Suprapubic skin (tissue), 4 donors: ENCODE measurements at regions not wholly inside any gene's neighbourhood (a gene's known extent, or its start where the extent isn't known, plus 50 kb on each side); places are given as distances from the start of the nearest gene placed in this dataset.
"Not testable (repeated sequence)": the region's sequence is repeated elsewhere in the genome, so short reads cannot be mapped to it uniquely, and the experiment has no call there.

Experiments
- CTCF ChIP-seq, 2 donors: fragments of 200-600 bp in 1 of 2; fragments of 450-650 bp in 1 of 2; sonication (generic) in 1 of 2; IDR thresholded peaks; one replicate each; pipeline ENCODE4 v1.5.1; 2016 to 2019; ENCODE audit warnings: antibody characterized with exemption in 2 of 2, mild to moderate bottlenecking in 1 of 2, moderate library complexity in 1 of 2
- EP300 ChIP-seq: sonication (generic); formaldehyde crosslinking; IDR thresholded peaks from one replicate; pipeline ENCODE4 v1.6.1; 2017; ENCODE audit warnings: antibody characterized with exemption
- POLR2AphosphoS5 ChIP-seq, 3 donors: sonication (generic); formaldehyde crosslinking; IDR thresholded peaks; one replicate each; pipeline ENCODE4 v1.6.1; 2017; ENCODE audit warnings: antibody characterized with exemption in 3 of 3

GRCh38 chr5:18471791-18472190 lies 837.5 kb downstream of the TAF11L14 start:
- not testable (repeated sequence) for TF ChIP-seq CTCF (IDR thresholded peaks at IDR 0.05); POLR2AphosphoS5 (IDR thresholded peaks at IDR 0.05); EP300
